ENCODE measurements at regions not wholly inside any gene's neighbourhood (a gene's known extent, or its start where the extent isn't known, plus 50 kb on each side); places are given as distances from the start of the nearest gene placed in this dataset.

- DNase-seq (ENCODE audit: insufficient read length, low spot score) = no peak
- no peak for FAIRE-seq
These were observed 401.3 kb downstream of the BRINP1 start for GRCh38 chr9:118967901-118968300.

- FAIRE-seq (no peak), DNase-seq (ENCODE audit: insufficient read length, low spot score) (no peak)
These were observed 393.5 kb downstream of the BRINP1 start for GRCh38 chr9:118975736-118976135.

- DNase-seq (ENCODE audit: insufficient read length, low spot score) = no peak
- FAIRE-seq = no peak
These were observed 393.1 kb downstream of the BRINP1 start for GRCh38 chr9:118976160-118976559.

DNA sequence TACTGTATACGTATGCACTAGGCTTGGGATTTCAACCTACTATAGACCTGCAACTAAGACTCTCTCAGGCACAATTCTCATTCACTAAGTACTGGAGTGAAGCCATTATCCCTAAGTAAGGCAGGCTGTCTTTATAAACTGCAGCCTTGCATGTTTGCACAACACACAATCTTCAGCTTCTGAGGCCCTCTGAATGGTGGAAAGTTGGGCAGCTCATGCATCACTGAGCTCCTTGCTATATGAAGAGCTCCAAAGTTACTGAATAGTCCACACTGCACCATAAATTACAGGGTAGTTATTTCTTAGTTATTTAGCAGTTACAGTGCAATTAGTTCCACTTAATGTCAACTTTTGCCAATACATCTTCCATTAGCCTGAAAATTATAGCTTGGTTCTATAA, 384.6 kb downstream of the BRINP1 start:
- DNase-seq (ENCODE audit: insufficient read length, low spot score) (no peak), FAIRE-seq (no peak)

GRCh38 chr9:118985851-118986250, 383.4 kb downstream of the BRINP1 start:
- DNase-seq (ENCODE audit: insufficient read length, low spot score) = no peak

DNA sequence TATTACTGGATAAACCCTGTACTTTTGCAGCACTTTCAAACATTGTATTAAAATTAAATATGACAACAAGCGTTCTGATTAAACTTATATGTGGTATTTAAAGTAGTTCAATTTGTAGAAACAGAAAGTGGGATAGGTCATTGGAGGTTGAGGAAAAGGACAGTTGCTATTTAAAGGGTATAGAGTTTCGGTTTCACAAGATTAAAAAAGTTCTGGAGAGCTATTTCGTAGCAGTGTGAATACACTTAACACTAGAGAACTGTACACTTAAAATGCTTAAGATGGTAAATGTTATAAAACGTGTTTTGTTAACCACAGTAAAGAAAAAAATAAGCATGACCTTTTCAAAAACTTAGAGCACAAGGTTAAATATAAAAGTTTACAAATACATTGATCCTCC, 382.1 kb downstream of the BRINP1 start:
- no peak for DNase-seq (ENCODE audit: insufficient read length, low spot score)
- no peak for FAIRE-seq

More at GRCh38 chr9:118985851-118986250, 383.4 kb downstream of the BRINP1 start:
- FAIRE-seq = no peak

DNA sequence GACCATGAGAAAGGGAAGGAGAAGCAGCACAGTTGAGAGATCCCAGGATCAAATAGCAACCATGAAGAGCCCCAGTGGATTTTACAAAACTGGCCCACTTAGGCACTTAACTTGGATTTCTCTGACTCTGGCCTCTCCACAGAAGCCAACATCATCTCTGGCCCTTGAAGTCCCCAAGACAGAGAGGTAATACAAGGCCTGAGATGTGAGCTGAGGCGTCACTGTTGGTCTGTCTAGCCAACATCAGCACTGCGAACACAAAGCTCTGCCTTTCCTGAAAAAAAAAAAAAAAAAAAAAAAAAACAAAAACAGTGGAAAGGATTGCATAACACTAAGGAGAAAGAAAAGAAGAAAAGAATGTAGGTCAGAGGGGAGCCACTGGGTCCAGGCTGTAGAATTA, 378.3 kb downstream of the BRINP1 start:
- FAIRE-seq = no peak
- DNase-seq (ENCODE audit: insufficient read length, low spot score) = no peak

DNA sequence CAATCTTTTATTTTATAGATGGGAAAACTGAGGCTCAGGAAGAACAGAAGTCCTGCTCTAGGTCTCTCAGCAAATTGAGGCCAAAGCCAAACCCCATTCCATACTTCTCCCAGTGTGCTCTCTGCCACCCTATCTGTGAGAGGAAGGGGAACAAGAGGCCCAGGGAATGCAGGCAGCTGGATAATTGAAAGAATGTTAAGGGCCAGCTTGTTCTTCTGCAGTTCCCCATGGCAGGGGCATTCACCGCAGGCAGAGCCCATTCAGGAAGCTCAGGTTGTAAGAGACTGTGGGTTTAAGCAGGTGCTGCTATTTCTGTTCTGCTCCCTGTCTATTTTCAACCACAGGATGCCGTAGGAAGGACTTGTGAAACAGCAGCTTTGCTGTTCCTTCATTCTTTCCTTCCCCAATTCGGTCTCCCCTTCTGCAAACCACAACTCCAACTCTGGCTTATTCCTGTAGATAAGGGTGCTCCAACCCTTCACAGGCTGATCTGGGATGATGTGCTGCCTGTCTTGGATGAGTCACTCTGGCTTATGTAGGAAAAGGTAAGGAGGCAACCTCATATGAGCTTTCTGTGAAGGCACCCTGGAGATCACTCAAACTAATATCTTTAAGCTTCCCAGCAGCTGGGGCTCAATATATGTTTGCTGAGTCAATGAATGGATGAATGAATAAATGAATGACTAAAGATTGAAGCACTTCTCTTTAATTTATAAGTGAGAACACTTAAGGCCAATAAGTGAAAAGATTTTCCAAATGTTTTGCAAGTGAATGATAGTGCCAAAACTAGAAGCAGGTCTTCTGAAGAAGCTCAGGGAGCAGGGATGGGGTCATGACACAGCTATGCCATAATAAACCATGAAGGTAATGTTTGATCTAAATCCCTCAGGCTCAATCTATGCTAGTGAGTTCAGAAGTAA, 377.6 kb downstream of the BRINP1 start:
- no peak for DNase-seq (ENCODE audit: insufficient read length, low spot score)
- no peak for FAIRE-seq

DNA sequence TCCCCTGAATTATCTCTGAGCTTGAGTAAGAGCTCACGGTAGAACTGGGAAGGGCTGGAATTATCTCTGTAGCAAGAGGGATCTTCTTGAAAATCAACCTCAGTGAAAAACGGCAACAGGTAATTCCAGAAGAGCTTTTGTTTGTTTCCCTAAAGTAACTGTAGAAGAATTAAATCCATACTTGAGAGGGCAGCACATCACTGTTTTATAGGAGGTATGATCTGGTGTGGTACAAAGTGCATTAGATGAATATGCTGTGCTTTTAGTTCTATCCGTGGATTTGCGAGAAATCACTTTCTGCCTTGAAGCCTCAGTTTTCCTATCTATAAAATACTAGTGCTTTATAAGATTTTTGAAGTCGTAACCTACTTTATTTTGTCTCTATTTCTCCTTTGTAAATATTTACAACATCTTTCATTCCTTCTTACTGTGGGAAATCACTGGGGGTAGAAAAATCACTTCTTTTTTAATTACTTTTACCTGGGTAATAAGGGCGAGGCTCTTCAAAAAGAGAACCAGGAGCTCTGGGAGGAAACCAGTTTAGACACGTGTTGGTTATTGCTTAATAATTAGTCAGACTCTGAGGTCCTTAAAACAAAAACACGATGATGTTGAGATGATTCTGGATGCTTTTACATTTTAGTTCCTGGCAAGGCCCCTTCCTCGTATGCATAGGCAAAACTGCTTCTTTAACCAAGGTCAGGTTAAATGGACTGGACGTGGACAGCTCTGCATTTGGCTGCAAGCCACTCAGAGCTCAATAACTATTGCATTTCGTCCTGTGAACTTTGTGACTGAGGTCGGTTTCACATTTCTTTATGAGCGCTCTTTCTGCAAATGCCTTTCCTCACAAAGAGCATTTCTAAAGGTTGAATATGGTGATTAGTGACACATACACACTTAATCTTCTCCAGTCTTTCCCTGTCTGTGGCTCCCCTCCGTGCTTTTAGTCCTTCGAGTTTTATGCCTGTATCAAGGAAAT, 376.1 kb downstream of the BRINP1 start:
- DNase-seq (ENCODE audit: insufficient read length, low spot score) (no peak), FAIRE-seq (no peak)

DNA sequence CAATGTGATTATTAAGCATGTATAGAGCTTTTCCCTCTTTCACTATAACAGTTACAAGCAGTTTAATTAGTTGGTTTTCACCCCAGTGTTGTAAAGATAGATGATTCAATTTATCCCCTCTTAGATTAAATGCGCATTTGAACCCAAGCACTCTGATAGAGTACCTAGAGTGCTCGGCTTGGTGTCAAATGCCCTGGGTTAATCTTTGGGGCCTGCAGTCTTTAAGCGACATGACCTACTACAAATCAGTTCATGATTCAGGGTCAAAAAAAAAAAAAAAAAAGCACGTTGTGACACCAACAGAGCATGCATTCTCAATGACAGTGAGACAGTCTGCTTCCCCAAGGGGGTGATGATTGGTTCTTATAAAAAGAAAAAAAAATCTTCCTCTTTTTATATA, 375.3 kb downstream of the BRINP1 start:
- DNase-seq (ENCODE audit: insufficient read length, low spot score) (no peak), FAIRE-seq (no peak)

GRCh38 chr9:119002491-119002890, 366.7 kb downstream of the BRINP1 start:
- DNase-seq (ENCODE audit: insufficient read length, low spot score) (no peak), FAIRE-seq (no peak)

DNA sequence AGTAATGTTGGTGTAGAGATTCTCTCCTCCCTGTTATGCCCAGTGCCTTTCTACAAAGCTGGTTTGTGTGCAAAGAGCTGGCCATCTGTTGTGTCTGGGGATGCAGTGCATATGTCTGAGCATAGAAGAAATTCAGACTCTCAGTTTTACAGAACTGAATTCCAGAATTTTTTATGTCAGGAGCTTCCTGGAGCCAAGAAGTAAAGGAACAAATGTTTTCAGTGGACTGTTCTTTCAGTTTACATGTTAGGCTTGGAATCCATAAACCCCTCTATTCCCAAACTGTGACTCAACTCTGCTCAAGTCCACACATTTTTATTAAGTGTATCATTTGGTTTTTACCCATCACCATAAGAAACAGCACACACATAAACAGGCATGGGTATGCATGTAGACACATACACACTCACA, 366.0 kb downstream of the BRINP1 start:
- FAIRE-seq = no peak
- DNase-seq (ENCODE audit: insufficient read length, low spot score) = no peak

DNA sequence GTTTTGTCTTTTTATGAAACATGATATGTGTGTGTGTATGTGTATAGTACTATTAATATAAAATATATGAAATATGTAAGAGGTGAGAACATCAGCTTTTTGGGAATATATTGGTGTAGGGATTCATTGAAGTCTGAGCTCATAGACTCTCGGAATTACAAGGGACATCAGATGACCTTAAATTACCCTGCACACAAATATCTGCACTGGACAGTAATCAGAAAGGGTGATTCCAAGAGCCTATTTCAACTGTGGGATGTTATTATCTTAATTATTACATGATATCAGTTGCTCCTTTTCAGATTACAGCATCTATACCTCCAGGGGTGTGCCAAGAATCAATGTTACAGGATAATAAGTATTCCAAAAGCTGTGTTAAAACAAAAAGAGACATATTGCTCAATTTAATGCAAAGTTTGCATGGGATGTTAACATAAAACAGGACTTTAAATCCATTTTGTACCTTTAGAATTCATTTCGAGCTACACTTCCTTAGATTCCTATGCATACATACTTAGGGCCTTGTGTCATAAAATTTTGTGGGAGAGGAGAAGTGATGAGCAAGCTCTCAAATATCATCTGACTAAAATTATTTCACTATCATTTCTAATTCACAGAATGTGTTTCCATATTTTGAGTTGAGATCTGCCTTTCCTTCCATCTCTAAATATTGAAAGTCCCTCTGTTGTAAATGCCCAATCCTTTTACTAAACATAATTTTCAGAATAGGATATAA, 365.2 kb downstream of the BRINP1 start:
- no peak for FAIRE-seq
- no peak for DNase-seq (ENCODE audit: insufficient read length, low spot score)

GRCh38 chr9:119004618-119004990, 364.6 kb downstream of the BRINP1 start:
- DNase-seq (ENCODE audit: insufficient read length, low spot score) = no peak
- no peak for FAIRE-seq

- DNase-seq (ENCODE audit: insufficient read length, low spot score) (no peak), FAIRE-seq (no peak)
These were observed 364.1 kb downstream of the BRINP1 start for GRCh38 chr9:119005162-119005561.

DNA sequence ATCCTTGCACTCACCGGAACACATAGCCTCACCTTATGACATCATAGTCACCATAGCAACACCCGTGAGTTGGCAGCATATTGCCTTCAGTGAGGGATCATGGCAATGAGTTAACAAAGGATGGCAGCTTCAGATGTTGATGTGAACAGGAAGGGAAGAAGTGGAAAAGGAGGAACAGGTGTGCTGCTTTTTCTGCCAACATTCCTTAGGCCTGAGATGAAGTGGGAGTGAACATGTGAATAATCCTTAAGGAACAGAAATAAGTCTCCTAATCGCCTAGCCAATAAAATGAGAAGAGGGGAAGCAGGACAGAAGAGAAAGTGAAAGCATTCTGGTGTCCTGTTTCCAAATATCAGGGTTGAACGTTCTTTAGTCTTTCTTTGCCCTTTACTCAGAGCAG, 360.0 kb downstream of the BRINP1 start:
- FAIRE-seq = no peak
- no peak for DNase-seq (ENCODE audit: insufficient read length, low spot score)

GRCh38 chr9:119020284-119020683, 349.0 kb downstream of the BRINP1 start:
- FAIRE-seq = no peak
- no peak for DNase-seq (ENCODE audit: insufficient read length, low spot score)

GRCh38 chr9:119020730-119021333, 348.4 kb downstream of the BRINP1 start:
- DNase-seq (ENCODE audit: insufficient read length, low spot score) (no peak), FAIRE-seq (no peak)

DNA sequence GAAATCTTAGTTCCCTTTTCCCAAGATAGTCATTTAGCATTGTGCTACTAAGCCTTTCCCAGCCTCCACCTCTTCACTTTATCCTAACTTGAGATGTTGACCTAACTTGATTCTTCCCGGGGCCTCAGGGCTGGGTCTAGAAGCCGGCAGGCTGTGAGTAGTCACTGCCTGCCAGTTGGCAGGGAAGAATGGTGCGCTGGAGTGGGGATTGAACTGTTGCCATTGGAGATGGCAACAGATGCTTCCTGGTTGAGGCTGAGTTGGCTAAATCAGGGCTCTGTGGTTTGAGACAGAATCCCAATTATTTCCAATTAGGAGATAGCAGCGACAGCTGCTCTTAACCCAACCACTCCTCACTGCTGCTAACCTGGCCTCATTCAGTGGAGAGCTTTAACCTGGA, 343.1 kb downstream of the BRINP1 start:
- no peak for DNase-seq (ENCODE audit: insufficient read length, low spot score)

GRCh38 chr9:119027901-119028699, 341.1 kb downstream of the BRINP1 start:
- no peak for FAIRE-seq
- DNase-seq (ENCODE audit: insufficient read length, low spot score) = no peak

More for the DNA sequence above, 343.1 kb downstream of the BRINP1 start:
- no peak for FAIRE-seq
